IPS-18a (cell line): ENCODE measurements at regions not wholly inside any gene's neighbourhood (a gene's known extent, or its start where the extent isn't known, plus 50 kb on each side); places are given as distances from the start of the nearest gene placed in this dataset.

Experiments
- H3K27ac ChIP-seq: one replicate; pipeline ENCODE4 v1.5.1; 2013; ENCODE audit warnings: low read length
- H3K27me3 ChIP-seq: one replicate; pipeline ENCODE4 v1.6.1; 2013; ENCODE audit warnings: mild to moderate bottlenecking, low read length; ENCODE audit not compliant: control insufficient read depth, insufficient read depth
- H3K36me3 ChIP-seq: one replicate; pipeline ENCODE4 v1.6.1; 2013; ENCODE audit warnings: low read depth, low read length; ENCODE audit not compliant: control insufficient read depth
- H3K4me1 ChIP-seq: one replicate; pipeline ENCODE4 v1.6.1; 2013; ENCODE audit warnings: low read depth, low read length; ENCODE audit not compliant: control insufficient read depth
- H3K4me3 ChIP-seq: one replicate; pipeline ENCODE4 v1.5.1; 2013; ENCODE audit warnings: low read length
- H3K9ac ChIP-seq: one replicate; pipeline ENCODE4 v1.6.1; 2013; ENCODE audit warnings: mild to moderate bottlenecking, low read length, moderate library complexity
- H3K9me3 ChIP-seq: one replicate; pipeline ENCODE4 v1.6.1; 2013; ENCODE audit warnings: low read depth, low read length; ENCODE audit not compliant: control insufficient read depth

DNA sequence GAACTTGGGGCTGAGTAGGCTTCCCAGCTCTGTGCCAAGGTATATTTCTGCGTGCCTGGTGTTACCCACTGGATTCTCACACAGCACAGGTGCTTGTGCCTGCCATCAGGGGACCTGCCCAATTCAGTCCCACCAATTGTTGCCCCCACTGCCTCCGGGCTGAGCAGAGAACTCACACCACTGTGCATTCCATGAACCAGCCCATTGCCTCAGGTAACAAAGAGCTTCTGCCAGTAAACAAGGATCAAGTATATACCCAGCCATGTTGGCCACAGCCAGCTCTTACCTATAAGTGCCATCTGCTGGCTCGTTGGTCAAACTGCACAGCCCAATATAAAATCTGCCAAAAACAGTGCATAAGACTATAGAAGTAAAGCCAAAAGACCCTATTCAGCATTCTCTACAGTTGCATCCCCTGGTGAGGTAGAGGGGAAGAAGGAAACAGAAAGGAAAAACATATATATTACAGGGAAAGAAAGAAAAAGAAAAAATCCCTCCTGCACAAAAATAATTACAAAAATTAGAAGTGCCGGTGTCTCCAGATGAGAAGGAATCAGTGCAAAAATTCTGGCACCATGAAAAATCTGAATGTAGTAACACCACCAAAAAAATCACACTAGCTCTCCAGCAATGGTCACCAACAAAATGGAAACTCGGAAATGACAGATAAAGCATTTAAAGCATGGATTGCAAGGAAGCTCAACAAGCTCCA is 241.4 kb downstream of the IBTK start:
- H3K9me3 ChIP-seq, result peaks cover 13% of the 10 kb centered on the region
- H3K36me3 ChIP-seq, result no peaks in the 10 kb centered on the region
- no peak overlapping the region for H3K4me3 ChIP-seq
- H3K27ac ChIP-seq, result no peak overlapping the region
- no peak overlapping the region for H3K9ac ChIP-seq
- no peaks in the 10 kb centered on the region for H3K27me3 ChIP-seq
- H3K4me1 ChIP-seq, result peaks cover 7% of the 10 kb centered on the region

DNA sequence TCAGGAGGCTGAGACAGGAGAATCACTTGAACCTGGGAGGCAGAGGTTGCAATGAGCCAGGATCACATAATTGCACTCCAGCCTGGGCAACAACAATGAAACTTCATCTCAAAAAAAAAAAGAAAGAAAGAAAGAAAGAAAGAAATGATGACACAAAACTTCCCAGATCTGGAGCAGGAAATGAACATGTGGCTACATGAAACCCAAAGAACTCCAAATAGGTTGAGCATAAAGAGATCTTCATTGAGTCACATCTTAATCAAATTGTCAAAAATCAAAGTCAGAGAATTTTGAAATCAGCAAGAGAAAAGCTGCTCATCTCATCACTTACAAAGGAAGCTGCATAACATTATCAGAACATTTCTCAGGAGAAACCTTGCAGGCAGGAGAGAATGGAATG is 247.0 kb downstream of the IBTK start:
- Histone ChIP-seq H3K36me3 (no peaks in the 10 kb centered on the region), H3K9me3 (peaks cover 4% of the 10 kb centered on the region), H3K27ac (no peak overlapping the region), H3K27me3 (no peaks in the 10 kb centered on the region), H3K9ac (no peak overlapping the region), H3K4me1 (peaks cover 14% of the 10 kb centered on the region), H3K4me3 (no peak overlapping the region)

DNA sequence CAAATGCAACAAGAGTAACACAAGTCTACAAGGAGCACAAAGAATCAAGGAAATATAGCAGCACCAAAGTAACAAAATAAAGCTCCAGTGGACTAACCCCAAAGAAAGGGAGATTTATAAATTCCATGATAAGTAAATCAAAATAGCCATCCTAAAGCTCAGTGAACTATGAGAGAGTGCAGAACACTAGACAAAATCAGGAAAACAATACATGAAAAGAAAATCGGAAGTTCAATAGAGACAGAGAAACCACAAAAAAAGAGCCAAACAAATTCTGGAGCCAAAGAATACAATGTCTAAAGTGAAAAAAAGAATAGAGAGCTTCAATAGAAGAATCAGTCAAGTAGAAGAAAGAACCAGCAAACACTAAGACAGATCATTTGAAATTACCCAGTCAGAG is 247.3 kb upstream of the TENT5A start:
- Histone ChIP-seq H3K36me3 (no peaks in the 10 kb centered on the region), H3K9me3 (no peaks in the 10 kb centered on the region), H3K9ac (no peak overlapping the region), H3K27ac (no peak overlapping the region), H3K4me1 (peaks cover 14% of the 10 kb centered on the region), H3K4me3 (no peak overlapping the region), H3K27me3 (no peaks in the 10 kb centered on the region)

DNA sequence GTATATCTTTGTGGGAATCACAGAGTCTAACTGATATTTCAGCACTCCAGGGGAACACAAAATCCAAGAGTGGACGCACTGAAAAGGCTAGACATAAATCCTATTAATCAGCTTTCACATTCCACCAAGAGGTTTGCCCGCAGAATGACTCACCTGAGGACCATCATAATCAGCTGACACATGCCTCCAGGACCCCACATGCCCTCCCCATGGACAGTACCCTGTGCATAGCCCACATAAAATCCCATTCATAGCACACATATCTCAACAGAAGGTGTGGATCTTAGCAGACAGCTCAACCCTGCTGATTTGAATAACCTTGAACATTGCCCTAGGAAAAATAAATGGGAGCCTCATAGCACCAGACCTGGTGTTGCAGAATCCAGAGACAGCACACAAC is 246.8 kb upstream of the TENT5A start:
- no peak overlapping the region for H3K27ac ChIP-seq
- H3K9ac ChIP-seq, result no peak overlapping the region
- H3K9me3 ChIP-seq, result no peaks in the 10 kb centered on the region
- no peaks in the 10 kb centered on the region for H3K36me3 ChIP-seq
- no peak overlapping the region for H3K4me3 ChIP-seq
- H3K27me3 ChIP-seq, result no peaks in the 10 kb centered on the region
- H3K4me1 ChIP-seq, result peaks cover 14% of the 10 kb centered on the region

DNA sequence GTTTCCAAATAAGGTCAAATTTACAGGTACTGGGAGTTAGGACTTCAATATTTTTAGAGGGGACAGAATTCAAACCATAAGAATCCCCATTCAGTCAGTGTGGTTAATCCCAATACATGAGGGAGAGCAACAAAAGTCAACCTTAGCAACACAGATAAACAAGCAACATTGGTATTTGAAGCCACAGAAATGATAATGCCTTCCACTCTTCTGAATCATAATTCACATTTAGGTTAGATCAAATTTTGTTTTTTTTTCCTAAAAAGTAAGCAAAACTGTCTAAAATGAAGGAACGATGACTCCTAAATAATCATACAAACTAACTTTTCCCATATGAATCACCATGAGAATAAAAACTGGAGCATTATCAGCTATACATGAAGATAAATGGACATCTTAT is 246.0 kb upstream of the TENT5A start:
- Histone ChIP-seq H3K27me3 (no peaks in the 10 kb centered on the region), H3K36me3 (no peaks in the 10 kb centered on the region), H3K9ac (no peak overlapping the region), H3K4me1 (peaks cover 14% of the 10 kb centered on the region), H3K4me3 (no peak overlapping the region), H3K9me3 (no peaks in the 10 kb centered on the region), H3K27ac (no peak overlapping the region)

DNA sequence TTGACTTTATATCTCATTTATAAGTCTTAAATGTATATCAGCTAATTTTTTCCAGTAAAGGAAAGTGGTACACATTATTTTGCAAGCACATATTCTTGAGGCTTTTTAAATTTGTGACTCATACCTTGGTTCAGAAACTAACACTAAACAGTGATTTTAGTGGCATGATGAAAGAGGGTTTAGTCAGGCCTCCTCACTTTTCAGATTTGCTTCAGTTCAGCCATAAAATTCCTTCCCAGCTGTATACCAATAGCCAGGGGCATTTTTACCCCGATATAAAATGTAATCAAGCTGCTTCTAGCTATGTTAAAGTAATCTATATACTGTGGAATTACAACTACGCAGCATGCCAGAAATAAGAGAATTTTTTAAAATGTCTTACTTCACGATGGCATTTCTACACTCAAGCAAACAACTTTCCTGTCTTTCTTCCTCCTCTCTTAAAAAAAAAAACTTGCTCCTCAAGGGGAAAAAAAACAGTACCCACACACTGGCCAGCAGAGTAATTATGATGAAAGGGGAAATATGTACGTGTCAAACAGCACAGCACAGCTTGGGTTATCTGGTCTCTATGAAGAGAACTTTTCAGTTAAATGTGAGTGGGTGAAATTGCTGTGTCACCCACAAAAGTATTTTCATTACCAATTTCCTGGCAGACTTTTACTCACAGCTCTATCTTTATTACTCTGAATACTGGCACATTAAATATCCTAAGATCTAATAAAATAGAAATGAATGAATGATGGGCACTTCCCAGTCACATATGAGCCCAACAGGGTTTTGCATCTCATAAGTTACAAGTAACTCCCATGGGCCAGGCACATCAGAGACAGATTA is 244.8 kb upstream of the TENT5A start:
- H3K4me3 ChIP-seq, result no peak overlapping the region
- H3K4me1 ChIP-seq, result peaks cover 14% of the 10 kb centered on the region
- no peak overlapping the region for H3K27ac ChIP-seq
- H3K9me3 ChIP-seq, result no peaks in the 10 kb centered on the region
- H3K9ac ChIP-seq, result no peak overlapping the region
- no peaks in the 10 kb centered on the region for H3K36me3 ChIP-seq
- no peaks in the 10 kb centered on the region for H3K27me3 ChIP-seq

DNA sequence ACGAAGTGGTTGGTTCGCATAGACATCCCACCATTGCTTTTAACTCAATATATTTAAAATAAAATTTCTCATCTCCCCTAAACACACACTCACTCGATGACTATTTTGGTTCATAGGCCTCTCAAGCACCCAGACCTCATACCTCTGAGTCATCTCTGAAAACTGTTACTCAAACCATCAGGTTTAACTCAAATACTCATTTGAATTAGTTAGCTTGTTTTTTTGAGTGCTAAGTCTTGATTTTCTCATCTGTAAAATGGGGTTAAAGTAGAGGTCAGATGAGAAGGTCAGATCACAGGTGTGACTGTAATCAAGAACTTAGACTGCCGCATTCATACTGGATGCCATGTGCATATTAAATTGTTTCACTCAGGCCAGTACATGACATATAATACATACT is 243.9 kb upstream of the TENT5A start:
- Histone ChIP-seq H3K9ac (no peak overlapping the region), H3K4me3 (no peak overlapping the region), H3K27ac (no peak overlapping the region), H3K36me3 (no peaks in the 10 kb centered on the region), H3K27me3 (no peaks in the 10 kb centered on the region), H3K9me3 (no peaks in the 10 kb centered on the region), H3K4me1 (peaks cover 8% of the 10 kb centered on the region)

DNA sequence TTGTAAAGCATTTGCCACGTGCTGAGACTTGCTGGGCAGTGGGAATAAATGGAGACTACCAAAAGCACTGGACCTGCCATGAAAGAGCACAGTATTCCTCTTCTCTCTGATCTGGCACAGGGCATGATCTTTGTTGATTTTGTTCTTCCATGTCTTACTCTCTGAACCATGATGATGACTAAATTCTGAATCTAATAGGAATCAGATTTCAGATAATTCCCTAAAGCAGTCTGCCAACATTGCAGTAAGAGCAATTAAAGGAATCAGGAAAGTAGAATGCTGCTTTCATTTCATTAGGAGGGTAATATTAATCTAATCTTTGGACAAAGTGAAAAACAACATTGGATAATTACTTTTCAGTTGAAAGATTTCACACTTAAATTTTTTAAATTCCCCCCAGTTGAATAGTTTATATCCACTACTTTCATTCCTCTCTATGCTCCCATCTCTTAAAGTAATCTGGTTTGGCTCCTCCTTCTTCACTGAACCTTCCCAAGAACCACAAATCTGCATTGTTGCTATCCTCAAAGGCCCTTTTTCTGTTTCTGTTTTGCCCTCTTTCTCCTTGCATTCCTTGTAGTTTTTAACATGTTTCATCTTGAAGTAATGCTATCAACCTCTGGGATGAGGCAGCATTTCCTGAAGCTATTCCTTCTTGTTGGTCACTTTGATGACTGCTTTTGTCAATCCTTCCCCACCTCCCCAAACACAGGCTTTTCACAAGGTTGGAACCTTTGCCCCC is 243.2 kb upstream of the TENT5A start:
- Histone ChIP-seq H3K27me3 (no peaks in the 10 kb centered on the region), H3K9me3 (no peaks in the 10 kb centered on the region), H3K27ac (no peak overlapping the region), H3K4me3 (no peak overlapping the region), H3K4me1 (peaks cover 2% of the 10 kb centered on the region), H3K9ac (no peak overlapping the region), H3K36me3 (no peaks in the 10 kb centered on the region)

DNA sequence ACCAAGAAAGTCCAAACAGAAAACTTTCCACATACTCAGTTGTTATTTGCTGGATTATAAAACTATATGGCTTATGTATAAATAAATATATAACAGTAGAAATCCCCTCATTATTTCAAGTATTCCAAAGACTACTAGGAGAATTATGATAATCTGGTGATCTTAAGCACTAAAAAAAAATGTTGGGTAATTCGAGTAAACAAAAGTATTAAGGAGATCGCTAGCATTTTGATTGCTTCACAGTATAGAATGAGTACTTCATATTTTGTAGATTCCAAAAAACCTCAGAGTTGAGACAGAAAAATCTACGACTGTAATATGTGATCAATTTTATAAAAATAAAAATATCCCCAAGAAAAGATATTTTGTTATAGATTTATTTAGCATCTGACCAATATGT is 236.4 kb upstream of the TENT5A start:
- H3K27ac ChIP-seq, result no peak overlapping the region
- no peaks in the 10 kb centered on the region for H3K4me1 ChIP-seq
- no peak overlapping the region for H3K4me3 ChIP-seq
- H3K27me3 ChIP-seq, result no peaks in the 10 kb centered on the region
- H3K9me3 ChIP-seq, result no peaks in the 10 kb centered on the region
- H3K36me3 ChIP-seq, result no peaks in the 10 kb centered on the region
- H3K9ac ChIP-seq, result no peak overlapping the region

DNA sequence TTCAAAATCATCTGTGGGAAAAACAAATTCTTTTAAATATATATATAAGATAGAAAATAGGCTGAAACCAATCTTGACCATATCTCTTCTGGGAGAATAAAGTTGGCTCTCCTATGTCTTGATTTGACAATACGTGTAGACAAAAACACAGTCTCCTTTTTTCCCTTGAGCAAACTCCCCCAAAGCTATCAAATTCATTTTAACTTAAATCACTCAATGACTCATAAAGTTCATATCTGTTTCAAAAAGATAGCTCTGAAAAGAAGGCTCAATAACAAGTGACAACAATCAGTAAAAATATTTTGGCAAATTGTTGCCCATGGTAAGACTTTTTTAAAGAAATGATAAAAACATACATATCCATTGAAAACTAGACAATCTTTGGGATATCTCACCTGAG is 236.0 kb upstream of the TENT5A start:
- Histone ChIP-seq H3K4me3 (no peak overlapping the region), H3K36me3 (no peaks in the 10 kb centered on the region), H3K4me1 (no peaks in the 10 kb centered on the region), H3K9ac (no peak overlapping the region), H3K27me3 (no peaks in the 10 kb centered on the region), H3K9me3 (no peaks in the 10 kb centered on the region), H3K27ac (no peak overlapping the region)

DNA sequence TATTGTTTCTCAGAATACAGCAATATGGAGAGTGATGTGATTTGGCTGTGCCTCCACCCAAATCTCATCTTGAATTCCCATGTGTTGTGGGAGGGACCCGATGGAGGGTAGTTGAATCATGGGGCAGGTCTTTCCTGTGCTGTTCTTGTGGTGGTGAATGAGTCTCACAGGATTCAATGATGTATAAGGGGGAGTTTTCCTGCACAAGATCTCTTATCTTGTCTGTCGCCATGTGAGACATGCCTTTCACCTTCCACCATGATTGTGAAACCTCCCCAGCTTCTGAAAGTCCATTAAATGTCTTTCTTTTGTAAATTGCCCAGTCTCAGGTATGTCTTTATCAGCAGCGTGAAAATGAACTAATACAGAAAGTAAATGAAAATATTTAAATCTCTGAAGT is 234.8 kb upstream of the TENT5A start:
- Histone ChIP-seq H3K27ac (no peak overlapping the region), H3K36me3 (no peaks in the 10 kb centered on the region), H3K9me3 (no peaks in the 10 kb centered on the region), H3K9ac (no peak overlapping the region), H3K4me3 (no peak overlapping the region), H3K4me1 (no peaks in the 10 kb centered on the region), H3K27me3 (no peaks in the 10 kb centered on the region)
